Renal cortex interstitium (tissue), 11 donors: ENCODE measurements at regions not wholly inside any gene's neighbourhood (a gene's known extent, or its start where the extent isn't known, plus 50 kb on each side); places are given as distances from the start of the nearest gene placed in this dataset.

Source experiments
- DNase-seq, 11 donors: peaks; one replicate each; pipeline ENCODE4 v3.0.0-alpha.2; 2013; ENCODE audit warnings: low read depth in 9 of 11, low spot score in 4 of 11; ENCODE audit errors: extremely low read depth in 1 of 11

- no peak for DNase-seq
Measured at GRCh38 chr2:19244460-19245363, 113.7 kb downstream of the OSR1 start.

DNA sequence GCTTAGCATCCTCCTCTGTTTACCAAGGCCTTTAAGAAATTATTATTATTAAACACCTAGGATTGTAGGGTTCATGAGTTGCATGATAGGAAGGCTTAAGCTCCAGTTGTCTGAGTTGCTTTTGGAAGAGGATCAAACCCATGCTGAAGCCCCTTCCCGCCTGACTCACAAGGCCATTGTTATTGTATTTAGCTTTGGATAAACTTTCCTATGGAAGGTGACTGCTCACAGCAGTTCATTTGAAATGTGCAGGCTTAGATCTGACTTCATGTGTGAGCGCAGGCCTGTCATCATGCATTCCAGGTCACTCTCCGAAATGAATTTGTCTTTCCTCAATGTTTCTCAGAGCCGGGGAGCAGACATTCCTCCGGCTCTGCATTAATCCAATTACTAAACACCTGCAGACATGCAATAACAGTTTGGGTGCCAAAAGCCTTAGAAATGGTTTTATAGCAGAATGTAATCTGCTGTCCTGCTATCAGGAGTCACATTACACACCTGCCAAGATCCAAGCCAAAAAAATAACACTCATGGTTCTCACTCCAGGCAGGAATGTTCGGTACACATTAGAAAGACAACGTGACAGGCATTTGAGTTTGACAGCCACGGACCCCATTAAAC, 119.9 kb downstream of the OSR1 start:
- no peak for DNase-seq

- DNase-seq, result no peak
Measured at GRCh38 chr2:19235308-19235707, 123.1 kb downstream of the OSR1 start.

DNA sequence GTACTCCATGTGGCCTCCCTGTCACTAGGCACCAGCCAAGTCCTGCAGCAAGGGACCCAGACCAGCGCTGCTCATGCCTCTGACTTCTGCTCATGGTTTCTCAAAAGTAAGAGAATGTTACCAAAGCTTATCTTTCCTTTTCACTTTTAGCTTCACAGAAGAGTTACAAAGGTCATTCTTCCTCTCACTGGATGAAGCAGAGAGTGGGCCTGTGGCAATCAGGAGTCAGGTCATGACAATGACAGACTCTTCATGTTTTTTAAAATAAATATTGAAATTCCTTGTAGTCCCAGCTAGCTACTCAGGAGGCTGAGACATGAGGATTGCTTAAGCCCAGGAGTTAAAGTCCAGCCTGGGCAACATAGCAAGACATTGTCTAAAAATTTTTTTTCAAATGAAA, 126.1 kb downstream of the OSR1 start:
- DNase-seq, result no peak

DNA sequence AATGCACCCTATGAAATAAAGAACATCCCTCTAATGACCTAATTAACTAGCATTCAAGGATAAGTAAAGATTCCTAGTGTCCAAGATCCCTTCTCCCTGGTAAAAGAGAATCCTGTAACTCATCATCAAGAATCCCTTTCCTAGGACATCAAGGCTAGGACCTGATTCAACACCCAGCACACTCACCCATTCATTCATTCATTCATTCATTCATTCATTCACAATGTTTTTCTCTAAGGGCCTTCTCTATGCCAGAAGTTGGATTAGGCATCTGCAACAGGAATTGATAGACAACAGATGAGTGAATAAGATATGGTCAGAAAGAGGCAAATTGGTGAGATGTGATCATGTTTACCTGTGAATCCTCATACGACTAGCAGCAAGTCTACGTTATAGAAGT, 126.8 kb downstream of the OSR1 start:
- DNase-seq, result no peak

GRCh38 chr2:19230626-19231025, 127.8 kb downstream of the OSR1 start:
- DNase-seq, result peak in 1 of 11 donors; percentile 19

GRCh38 chr2:19228715-19229114, 129.7 kb downstream of the OSR1 start:
- DNase-seq, result no peak

DNA sequence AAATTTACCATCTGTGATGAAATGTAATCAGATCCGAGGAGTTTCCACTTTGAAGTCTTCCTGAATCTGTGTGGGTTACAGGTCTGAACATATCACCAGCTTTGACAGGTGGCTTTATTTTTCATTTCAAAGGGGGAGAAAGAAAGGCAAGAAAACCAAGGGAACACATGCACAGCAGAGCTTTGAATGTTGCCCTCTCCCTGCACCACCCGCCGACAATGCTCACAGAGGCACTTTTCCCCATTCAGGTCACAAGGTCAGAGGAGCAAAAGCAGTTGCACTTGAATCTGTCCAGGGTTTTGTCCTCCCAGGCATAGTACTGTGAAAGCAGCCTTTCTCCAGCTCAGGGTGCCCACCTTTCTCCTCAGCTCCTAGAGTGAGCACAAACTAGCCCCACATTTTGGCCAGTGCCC, 130.2 kb downstream of the OSR1 start:
- peak in 4 of 11 donors; percentile 24 to 38 (median 34) for DNase-seq

DNA sequence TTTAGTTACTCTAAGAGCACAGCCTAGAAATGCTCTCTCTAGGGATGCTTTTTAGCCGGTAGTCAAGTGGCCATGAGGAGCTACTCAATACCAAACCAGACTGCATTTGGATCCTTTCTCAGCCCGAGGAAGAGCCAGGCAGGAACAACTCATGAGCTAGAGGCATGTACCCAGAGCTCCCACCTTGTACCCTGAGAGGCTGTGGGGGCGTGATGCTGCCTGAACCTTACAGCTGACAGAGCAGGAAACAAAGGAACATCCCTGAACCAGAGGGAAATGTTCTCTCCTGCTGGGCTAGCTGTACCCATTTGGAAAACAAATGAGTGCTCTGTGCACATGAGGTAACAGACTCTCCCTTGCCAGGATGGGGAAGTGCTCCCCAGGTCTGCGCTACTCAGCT, 131.6 kb downstream of the OSR1 start:
- no peak for DNase-seq

DNA sequence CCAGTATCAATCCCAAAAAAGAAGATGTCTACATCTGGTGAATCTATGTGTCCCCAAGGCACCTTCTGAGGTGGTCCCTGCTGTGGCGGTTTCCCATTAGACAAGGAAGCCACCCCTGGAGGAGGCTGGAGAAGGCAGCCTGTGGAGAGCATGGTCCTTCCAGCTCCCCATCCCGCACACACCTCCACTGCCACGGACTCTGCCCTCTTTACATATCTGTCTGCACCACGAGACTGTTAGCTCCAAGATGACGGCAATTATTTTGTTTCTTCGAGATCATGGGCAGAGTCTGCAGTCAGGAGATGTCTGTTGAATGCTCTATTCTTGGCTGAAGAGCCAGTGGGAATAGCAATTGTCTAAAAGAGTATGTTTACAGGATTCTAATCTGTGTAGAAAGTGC, 132.0 kb downstream of the OSR1 start:
- DNase-seq, result no peak

DNA sequence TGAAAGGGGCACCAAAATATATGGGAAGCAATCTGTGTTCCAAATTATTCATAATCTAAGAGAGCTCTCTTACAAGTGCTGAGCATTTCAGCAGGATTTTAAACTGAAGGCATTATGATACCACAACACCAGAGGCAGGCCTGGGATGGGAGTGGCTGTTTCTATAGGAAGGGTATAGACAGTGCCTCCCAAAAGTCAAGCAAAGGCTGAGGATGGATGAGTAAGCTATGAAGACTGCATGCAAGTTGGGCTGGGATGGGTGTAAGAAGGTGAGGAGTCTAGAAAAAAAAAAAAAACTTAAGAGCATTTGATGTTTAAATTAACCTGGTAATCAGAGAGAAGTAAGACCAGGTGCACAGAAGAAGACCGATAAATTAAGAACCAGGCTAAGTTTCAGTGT, 132.5 kb downstream of the OSR1 start:
- no peak for DNase-seq

- no peak for DNase-seq
Measured at GRCh38 chr2:19225126-19225525, 133.3 kb downstream of the OSR1 start.

- DNase-seq, result no peak
Measured at GRCh38 chr2:19224486-19224885, 133.9 kb downstream of the OSR1 start.

GRCh38 chr2:19224011-19224410, 134.4 kb downstream of the OSR1 start:
- no peak for DNase-seq

DNA sequence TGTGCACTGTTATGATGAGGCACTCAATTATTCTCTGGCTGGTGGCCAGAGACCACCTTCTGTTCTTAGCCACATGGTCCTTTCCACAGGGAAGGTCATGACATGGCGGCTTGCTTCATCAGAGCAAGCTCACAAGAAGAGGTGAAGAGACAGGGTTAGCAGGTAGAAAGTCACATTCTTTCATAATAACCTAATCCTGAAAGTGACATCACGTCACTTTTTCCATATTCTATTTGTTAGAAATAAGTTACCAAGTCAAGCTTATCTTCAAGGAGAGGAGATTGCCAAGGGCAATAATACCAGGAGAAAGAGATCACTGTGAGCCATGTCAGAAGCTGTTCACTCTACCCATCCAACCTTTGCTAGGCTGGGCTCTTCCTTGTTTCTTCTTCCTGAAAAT, 139.4 kb downstream of the OSR1 start:
- no peak for DNase-seq

- DNase-seq, result no peak
Measured at GRCh38 chr2:19218166-19218565, 140.3 kb downstream of the OSR1 start.

- DNase-seq, result no peak
Measured at GRCh38 chr2:19216676-19217602, 141.5 kb downstream of the OSR1 start.

- DNase-seq, result no peak
Measured at GRCh38 chr2:19216238-19216637, 142.2 kb downstream of the OSR1 start.

DNA sequence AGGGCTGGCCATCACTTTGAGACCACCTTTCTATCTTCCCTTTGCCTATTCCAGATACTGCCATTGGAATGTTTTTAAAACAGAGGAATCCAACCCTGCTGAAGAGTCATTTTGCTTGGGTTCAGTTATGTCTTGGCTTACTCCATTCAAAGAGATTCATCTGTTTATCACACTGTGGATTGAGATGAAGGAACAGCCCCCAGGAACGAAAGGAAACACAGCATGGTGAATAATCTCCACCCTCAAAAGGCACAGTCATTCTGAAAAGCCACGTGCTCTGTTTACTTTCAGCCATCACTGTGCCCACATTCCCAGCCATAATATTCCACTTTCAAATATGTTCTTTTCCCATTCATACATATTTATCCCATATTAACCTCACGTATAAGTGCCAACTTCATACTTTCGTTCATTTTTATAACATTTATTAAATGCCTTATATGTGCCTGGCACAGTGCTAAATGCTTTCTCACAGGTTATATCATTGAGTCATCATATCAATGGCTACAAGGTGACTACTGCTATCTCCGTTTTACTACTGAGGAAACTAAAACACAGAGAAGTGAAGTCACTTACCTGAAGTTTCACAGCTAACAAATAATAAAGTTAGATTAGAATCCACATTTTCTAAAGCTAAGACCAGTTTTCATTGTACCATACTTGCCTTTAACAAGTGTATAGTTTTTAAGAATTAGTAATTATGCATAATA, 143.6 kb downstream of the OSR1 start:
- DNase-seq, result no peak
